ENCODE measurements at regions not wholly inside any gene's neighbourhood (a gene's known extent, or its start where the extent isn't known, plus 50 kb on each side); places are given as distances from the start of the nearest gene placed in this dataset.
"Not testable (repeated sequence)": the region's sequence is repeated elsewhere in the genome, so short reads cannot be mapped to it uniquely, and the experiment has no call there.

DNA sequence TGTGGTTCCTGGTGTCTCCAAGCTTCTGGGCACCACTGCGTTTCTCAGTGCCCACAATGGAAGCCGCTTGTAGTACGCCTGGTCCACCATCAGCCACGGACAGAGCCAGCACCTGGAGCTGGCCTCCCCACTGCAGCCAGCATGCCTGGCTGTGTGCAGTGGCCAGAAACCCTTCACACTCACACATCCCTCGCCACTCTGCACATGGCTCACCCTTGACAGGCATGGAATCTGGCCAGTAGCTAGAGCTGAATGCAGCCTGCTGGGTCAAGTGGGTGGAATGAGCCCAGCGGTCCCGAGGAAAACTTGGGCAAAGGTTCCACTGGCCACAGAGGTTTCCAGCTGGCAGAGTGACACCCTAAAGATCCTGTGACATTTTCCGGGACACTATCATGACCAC, 146.0 kb upstream of the ADO start:
- no peak for DNase-seq (ENCODE audit: low read depth)

DNA sequence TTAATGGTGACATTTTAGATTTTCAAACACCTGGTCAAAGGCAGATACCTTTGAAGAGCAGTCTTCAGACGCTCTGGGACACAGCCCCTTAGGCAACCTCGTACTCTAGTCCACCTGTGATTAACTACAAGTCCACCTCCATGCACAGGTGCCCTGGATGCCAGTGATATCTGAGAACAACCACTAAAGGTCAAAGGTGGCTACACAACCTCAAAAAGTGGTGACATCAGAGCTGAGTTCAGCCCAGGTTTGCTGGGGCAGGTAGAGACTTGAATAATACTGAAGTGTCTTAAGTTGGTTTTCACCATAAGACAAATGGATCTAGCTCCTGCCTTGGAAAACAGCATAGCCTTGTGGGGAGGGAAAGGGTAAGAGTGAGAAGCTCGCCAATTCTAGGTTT, 143.4 kb upstream of the ADO start:
- DNase-seq (ENCODE audit: low read depth), result no peak

GRCh38 chr10:62662486-62662885, 142.0 kb upstream of the ADO start:
- DNase-seq (ENCODE audit: low read depth), result no peak

GRCh38 chr10:62665771-62666170, 138.7 kb upstream of the ADO start:
- DNase-seq (ENCODE audit: low read depth), result no peak

DNA sequence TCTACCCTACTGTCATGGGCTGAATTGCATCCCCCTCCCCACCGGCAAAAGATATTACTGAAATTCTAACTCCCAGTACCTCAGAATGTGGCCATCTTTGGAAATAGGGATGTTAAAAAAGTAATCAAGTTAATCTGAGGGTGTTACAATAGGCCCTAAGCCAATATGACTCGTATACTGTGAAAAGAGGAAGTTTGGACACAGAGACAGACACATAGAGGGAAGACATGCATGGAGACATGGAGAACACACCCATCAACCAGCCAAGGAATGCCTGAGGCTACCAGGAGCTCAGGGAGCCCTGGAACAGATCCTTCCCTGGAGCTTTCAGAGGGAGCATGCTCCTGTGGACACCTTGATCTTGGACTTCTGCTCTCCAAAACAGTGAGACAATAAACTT, 138.2 kb upstream of the ADO start:
- no peak for DNase-seq (ENCODE audit: low read depth)

- DNase-seq (ENCODE audit: low read depth), result no peak
Measured at GRCh38 chr10:62669341-62669740, 135.2 kb upstream of the ADO start.

GRCh38 chr10:62671104-62671503, 133.4 kb upstream of the ADO start:
- DNase-seq (ENCODE audit: low read depth), result no peak

DNA sequence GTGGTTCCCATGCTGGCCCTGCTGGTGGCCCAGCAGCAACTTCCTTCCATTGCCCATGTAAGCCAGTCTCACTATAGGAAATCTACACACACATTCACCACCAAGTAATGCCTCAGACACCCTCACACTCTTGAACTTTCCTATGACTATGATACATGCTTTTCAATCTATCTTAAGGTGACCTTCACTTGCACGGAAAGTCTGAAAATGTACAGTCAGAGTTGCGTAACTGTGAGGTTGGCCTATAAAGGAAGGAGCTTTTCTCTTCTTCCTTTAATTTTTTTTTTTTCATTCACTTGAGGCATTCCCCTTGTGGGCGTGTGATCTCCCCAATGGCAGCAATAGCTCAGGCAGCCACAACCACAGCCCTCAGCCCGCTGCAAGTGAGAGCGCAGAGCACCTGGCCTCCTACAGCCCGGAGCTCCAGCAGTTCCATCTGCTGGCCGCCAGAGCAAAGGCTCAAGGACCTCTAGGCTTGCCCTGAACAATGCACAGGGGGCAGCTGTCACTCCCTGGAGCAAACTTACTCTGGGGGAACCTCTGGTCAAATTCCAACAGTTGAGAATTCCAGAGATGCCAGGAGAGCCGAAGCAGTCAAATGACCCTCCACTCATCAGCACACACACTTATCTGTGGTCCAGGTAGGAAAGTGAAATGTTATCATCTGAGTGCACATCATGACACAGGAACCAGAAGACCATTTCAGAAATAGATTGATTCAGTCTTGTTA, 123.1 kb upstream of the ADO start:
- peak; percentile 42 for DNase-seq (ENCODE audit: low read depth)

- no peak for DNase-seq (ENCODE audit: low read depth)
Measured at GRCh38 chr10:62684911-62685310, 119.6 kb upstream of the ADO start.

DNA sequence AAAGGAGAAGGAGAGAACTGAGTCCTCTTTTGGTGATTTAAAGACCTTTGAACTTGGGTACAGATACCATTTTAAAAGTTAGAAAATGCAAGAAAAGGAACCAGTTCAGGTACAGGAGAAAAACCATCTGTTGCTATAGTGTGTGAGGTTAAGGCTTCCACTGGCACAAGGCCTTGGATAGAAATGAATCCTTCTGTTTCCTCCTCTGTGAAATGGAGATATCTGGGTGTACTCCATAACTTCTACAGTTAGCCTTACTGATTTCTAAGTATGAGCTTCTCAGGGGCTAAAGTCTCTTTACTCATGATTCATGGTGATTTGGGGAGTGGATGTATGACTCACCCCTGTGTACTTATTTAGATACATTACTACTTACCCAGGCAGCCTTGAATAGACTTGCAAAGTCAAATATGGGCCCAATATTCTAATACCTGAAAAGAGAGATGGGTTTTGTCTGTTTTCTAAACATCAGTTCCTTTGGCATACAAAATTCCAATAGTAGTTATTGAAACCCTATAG, 117.2 kb upstream of the ADO start:
- DNase-seq (ENCODE audit: low read depth), result no peak

- DNase-seq (ENCODE audit: low read depth), result no peak
Measured at GRCh38 chr10:62688971-62689700, 115.4 kb upstream of the ADO start.

DNA sequence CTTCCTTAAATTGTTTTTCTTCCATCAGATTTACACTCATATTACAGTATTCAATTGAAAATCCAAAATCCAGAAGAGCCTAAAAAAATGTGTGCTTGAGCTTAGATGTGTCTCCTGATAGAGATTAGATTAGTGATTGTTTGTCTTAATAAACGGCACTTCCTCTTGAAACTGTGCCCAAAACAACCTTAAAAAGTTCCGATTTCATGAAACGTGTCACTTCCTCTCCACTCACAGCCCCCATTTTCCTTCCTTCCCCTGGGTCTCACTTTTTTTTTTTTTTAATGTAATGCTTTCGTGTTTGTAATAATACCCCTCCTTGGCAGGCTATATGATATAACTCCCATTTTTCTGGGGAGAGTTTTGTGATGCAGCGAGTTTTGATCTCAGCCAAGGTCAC, 114.8 kb upstream of the ADO start:
- DNase-seq (ENCODE audit: low read depth), result no peak

- DNase-seq (ENCODE audit: low read depth), result no peak
Measured at GRCh38 chr10:62690703-62691102, 113.8 kb upstream of the ADO start.

- no peak for DNase-seq (ENCODE audit: low read depth)
Measured at GRCh38 chr10:62691336-62691735, 113.2 kb upstream of the ADO start.

GRCh38 chr10:62692085-62692484, 112.4 kb upstream of the ADO start:
- no peak for DNase-seq (ENCODE audit: low read depth)

DNA sequence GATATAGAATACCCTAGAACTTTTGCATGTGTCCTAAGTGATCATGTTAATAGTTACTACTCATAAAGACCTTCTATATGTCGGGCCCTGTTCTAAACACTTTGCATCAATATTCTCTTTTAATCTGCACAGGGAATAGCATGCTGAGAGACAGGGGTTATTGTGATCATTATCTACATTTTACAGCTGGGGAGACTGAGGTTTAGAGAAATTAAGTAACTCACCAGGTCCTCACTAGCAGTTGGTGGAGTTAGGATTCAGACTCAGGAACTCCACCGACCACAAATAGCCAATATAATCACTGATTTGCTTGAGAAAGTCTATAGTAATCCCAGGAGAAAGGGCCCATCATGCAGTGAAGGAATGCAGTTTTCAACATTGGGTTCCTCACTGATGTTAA, 111.2 kb upstream of the ADO start:
- DNase-seq (ENCODE audit: low read depth), result no peak

GRCh38 chr10:62694537-62695126, 109.9 kb upstream of the ADO start:
- DNase-seq (ENCODE audit: low read depth), result no peak

DNA sequence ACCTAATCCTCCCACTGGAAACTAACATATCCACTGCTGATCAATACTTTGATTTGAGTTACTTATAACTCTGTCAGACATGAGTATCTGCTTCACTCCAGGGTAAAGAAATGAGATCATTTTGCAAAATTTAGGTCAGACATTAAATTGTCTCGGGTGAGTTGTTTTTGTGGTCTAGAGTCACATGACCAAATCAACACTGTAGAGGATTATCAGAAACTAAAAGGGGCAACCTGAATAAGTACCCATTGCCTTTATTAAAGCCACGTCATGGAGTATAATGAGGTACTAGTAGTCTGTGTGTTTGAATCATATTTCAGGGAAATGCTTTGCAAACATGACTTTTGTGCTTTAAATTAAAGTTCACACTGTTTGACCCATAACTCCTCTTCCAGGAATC, 107.7 kb upstream of the ADO start:
- DNase-seq (ENCODE audit: low read depth), result no peak

- no peak for DNase-seq (ENCODE audit: low read depth)
Measured at GRCh38 chr10:62699148-62699547, 105.4 kb upstream of the ADO start.

GRCh38 chr10:62704121-62704520, 100.4 kb upstream of the ADO start:
- DNase-seq (ENCODE audit: low read depth), result not testable (repeated sequence)

DNA sequence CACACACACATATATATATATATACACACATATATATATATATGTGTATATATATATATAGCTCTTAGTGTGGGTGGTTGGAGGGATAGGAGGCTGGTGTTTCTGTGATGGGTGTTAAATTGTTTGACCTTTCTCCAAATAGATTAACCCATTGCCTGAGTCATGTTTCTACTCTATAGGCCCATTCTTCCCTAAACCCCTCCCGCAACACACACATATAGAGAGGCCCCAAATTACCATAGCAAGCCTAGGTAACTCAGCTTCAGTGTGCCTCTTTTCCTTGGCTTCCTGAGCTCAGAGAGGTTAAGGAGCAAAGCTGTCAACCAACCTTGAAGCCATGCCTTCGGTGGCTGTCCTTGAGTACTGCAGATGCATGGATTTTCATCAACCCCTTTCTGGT, 98.7 kb upstream of the ADO start:
- DNase-seq (ENCODE audit: low read depth), result no peak

GRCh38 chr10:62707810-62708209, 96.7 kb upstream of the ADO start:
- no peak for DNase-seq (ENCODE audit: low read depth)

DNA sequence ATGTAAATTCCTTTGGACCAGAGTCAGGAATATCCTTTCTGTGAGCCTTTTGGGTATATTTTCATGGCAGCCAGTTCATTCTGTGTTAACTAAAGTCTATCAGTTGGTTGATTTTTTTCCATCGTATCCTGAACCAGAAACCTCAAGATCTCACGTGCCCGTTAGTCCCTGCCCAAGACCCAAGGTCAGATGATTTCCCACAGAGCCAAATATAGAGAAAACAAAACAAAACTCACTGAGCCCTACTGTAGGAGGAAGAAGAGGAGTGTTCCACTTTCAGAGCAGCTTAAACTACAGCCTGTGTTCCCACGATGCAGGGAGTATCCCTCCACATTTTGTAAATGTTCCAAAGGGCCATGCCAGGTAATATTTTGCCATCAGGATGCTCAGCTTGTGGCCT, 96.0 kb upstream of the ADO start:
- DNase-seq (ENCODE audit: low read depth), result no peak

All from activated T-helper 1 cell treated with Interleukin-2 at 50 U/mL for 16 hours (primary cell).